Loucy (cell line): ENCODE measurements at regions not wholly inside any gene's neighbourhood (a gene's known extent, or its start where the extent isn't known, plus 50 kb on each side); places are given as distances from the start of the nearest gene placed in this dataset.

Source experiments
- H2AFZ ChIP-seq: fragments of 200-600 bp; sonication (generic); 2 replicates; pipeline ENCODE4 v1.6.0; 2016; ENCODE audit warnings: antibody characterized with exemption, mild to moderate bottlenecking, low read length, moderate library complexity
- H3F3A ChIP-seq: fragments of 200-600 bp; 2 replicates; pipeline ENCODE4 v1.6.0; 2016; ENCODE audit warnings: antibody characterized with exemption, low read depth, mild to moderate bottlenecking
- H3K27me3 ChIP-seq: fragments of 200-600 bp; sonication (generic); 2 replicates; pipeline ENCODE4 v1.6.1; 2014; ENCODE audit warnings: low read length, mild to moderate bottlenecking; ENCODE audit not compliant: insufficient read depth, poor library complexity, severe bottlenecking
- H3K36me3 ChIP-seq: fragments of 200-600 bp; sonication (generic); 2 replicates; pipeline ENCODE4 v1.6.1; 2016; ENCODE audit warnings: low read length; ENCODE audit not compliant: insufficient read depth
- H3K4me1 ChIP-seq: fragments of 200-600 bp; sonication (generic); 2 replicates; pipeline ENCODE4 v1.5.1; 2014; ENCODE audit warnings: low read length, mild to moderate bottlenecking; ENCODE audit not compliant: insufficient read depth, poor library complexity, severe bottlenecking
- H3K4me2 ChIP-seq: fragments of 200-600 bp; sonication (generic); 2 replicates; pipeline ENCODE4 v1.6.0; 2014; ENCODE audit warnings: antibody characterized with exemption, low read length, low read depth, mild to moderate bottlenecking; ENCODE audit not compliant: poor library complexity, severe bottlenecking
- H3K4me3 ChIP-seq: fragments of 200-600 bp; sonication (generic); 2 replicates; pipeline ENCODE4 v1.5.1; 2014; ENCODE audit warnings: low read length, mild to moderate bottlenecking, mixed read lengths; ENCODE audit not compliant: poor library complexity, severe bottlenecking
- H3K79me2 ChIP-seq: fragments of 200-600 bp; sonication (generic); 2 replicates; pipeline ENCODE4 v1.6.1; 2014; ENCODE audit warnings: low read length; ENCODE audit not compliant: insufficient read depth
- H3K9ac ChIP-seq: fragments of 200-600 bp; sonication (generic); 2 replicates; pipeline ENCODE4 v1.6.0; 2014; ENCODE audit warnings: mild to moderate bottlenecking, low read depth, low read length, moderate library complexity; ENCODE audit not compliant: poor library complexity, severe bottlenecking
- H3K9me2 ChIP-seq: fragments of 200-600 bp; sonication (generic); replicated peaks from 2 replicates; pipeline ENCODE4 v1.6.1; 2016; ENCODE audit warnings: low read depth, low read length, mixed read lengths
- H3K9me3 ChIP-seq: fragments of 200-600 bp; sonication (generic); 2 replicates; pipeline ENCODE4 v1.6.1; 2014; ENCODE audit warnings: mild to moderate bottlenecking, antibody characterized with exemption, low read length, low read depth; ENCODE audit not compliant: insufficient read depth
- H4K20me1 ChIP-seq: fragments of 200-600 bp; sonication (generic); 2 replicates; pipeline ENCODE4 v1.6.0; 2014; ENCODE audit warnings: antibody characterized with exemption, low read length, mild to moderate bottlenecking; ENCODE audit not compliant: insufficient read depth, poor library complexity, severe bottlenecking
- EZH2phosphoT487 ChIP-seq: fragments of 200-600 bp; IDR thresholded peaks from 2 replicates; pipeline ENCODE4 v1.6.1; 2018; ENCODE audit warnings: antibody characterized with exemption, mild to moderate bottlenecking, moderate library complexity, borderline replicate concordance
- TF ChIP-seq, protein P1 (sequence below): fragments of 200-600 bp; sonication (generic); conservative IDR thresholded peaks from 2 replicates; pipeline ENCODE4 v1.5.1; 2014; ENCODE audit warnings: mild to moderate bottlenecking, antibody characterized with exemption, low read length

DNA sequence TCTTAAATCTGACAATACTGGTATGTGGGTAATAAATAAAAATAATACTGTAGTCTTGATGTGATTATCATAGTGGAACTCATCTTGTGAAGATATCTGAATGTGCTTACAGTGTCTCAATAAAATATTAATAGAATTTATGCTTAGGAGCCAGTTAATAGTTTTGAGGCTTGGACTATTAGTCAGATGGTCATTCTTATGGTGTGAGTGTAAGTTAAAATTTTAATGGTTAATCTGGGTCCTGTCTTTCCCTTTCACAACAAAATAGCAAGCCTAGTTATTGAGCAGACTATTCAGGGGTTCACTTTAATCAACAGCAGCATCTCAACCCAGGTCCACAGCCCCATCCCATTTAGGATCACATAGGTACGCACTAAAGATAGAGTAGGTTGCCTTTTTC is 138.9 kb downstream of the HAUS1 start:
- no peaks in the 10 kb centered on the region for H3K9me2 ChIP-seq
- H3K9ac ChIP-seq = no peak overlapping the region
- H3K4me3 ChIP-seq = no peak overlapping the region
- H4K20me1 ChIP-seq = peaks cover 3% of the 10 kb centered on the region
- no peaks in the 10 kb centered on the region for H3K27me3 ChIP-seq
- H3K4me1 ChIP-seq = no peaks in the 10 kb centered on the region
- no peaks in the 10 kb centered on the region for H3F3A ChIP-seq
- H3K9me3 ChIP-seq = no peaks in the 10 kb centered on the region
- no peak overlapping the region for H2AFZ ChIP-seq
- no peak overlapping the region for H3K4me2 ChIP-seq
- TF ChIP-seq EZH2phosphoT487 = no peak
- TF ChIP-seq, protein P1, sequence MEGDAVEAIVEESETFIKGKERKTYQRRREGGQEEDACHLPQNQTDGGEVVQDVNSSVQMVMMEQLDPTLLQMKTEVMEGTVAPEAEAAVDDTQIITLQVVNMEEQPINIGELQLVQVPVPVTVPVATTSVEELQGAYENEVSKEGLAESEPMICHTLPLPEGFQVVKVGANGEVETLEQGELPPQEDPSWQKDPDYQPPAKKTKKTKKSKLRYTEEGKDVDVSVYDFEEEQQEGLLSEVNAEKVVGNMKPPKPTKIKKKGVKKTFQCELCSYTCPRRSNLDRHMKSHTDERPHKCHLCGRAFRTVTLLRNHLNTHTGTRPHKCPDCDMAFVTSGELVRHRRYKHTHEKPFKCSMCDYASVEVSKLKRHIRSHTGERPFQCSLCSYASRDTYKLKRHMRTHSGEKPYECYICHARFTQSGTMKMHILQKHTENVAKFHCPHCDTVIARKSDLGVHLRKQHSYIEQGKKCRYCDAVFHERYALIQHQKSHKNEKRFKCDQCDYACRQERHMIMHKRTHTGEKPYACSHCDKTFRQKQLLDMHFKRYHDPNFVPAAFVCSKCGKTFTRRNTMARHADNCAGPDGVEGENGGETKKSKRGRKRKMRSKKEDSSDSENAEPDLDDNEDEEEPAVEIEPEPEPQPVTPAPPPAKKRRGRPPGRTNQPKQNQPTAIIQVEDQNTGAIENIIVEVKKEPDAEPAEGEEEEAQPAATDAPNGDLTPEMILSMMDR = no peak
- H3K36me3 ChIP-seq = no peaks in the 10 kb centered on the region; the same call in 1 of the 2 replicates
- peaks cover 55% of the 10 kb centered on the region for H3K79me2 ChIP-seq

DNA sequence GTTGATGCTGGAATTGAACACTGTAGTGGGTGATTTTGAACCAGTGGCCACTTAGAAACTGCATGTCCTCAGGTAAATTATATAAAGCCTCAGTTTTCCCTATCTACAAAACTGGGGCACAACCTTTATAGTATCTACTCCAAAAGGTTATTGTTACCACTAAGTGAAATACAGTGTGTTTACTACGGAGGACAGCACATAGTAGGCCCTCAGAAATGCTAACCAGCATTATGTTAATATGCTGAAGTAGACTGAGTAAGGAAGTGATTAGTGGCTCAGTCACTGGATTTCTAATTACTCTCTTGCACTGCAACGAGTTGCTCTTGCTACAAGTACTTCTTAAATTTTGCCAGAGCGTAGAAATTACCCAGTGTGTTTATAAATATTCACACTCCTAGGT is 139.5 kb downstream of the HAUS1 start:
- Histone ChIP-seq H2AFZ (no peak overlapping the region), H3F3A (no peaks in the 10 kb centered on the region), H3K9me2 (no peaks in the 10 kb centered on the region), H3K4me1 (no peaks in the 10 kb centered on the region), H3K79me2 (peaks cover 60% of the 10 kb centered on the region), H3K9ac (no peak overlapping the region), H4K20me1 (peaks cover 3% of the 10 kb centered on the region), H3K36me3 (no peaks in the 10 kb centered on the region; the same call in 1 of the 2 replicates), H3K4me3 (no peak overlapping the region), H3K27me3 (no peaks in the 10 kb centered on the region), H3K9me3 (no peaks in the 10 kb centered on the region), H3K4me2 (no peak overlapping the region)
- TF ChIP-seq, protein P1 = no peak
- TF ChIP-seq EZH2phosphoT487 = no peak

DNA sequence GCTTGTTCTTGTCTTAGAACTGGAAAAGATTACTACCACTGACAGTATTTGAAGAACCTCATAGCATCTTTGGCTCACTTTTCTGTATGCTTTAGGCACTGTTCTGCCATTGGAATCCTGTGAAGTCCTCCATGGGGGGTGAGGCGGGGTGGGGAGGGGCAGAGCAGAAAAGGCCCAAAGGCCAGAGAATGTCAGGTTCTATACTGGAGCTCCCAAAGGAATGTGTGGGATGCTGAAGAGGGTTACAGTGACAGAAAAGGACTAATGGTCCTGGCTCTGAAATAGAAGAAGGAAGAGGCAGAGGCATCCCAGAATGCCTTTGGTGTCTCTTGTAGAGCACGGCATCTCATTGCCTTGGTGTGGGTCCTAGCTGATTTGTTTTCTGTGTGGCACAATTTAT is 141.9 kb downstream of the HAUS1 start:
- peaks cover 16% of the 10 kb centered on the region for H3K4me1 ChIP-seq
- no peak overlapping the region for H2AFZ ChIP-seq
- no peaks in the 10 kb centered on the region for H3K9me3 ChIP-seq
- H3K4me2 ChIP-seq = no peak overlapping the region
- TF ChIP-seq EZH2phosphoT487 = no peak
- TF ChIP-seq, protein P1 = no peak
- peaks cover 8% of the 10 kb centered on the region for H4K20me1 ChIP-seq
- 0 out of 2 replicates have a peak, but pooled peaks cover 5% of the 10 kb centered on the region for H3F3A ChIP-seq
- no peaks in the 10 kb centered on the region for H3K9me2 ChIP-seq
- peaks cover 77% of the 10 kb centered on the region for H3K79me2 ChIP-seq
- H3K9ac ChIP-seq = no peak overlapping the region
- H3K27me3 ChIP-seq = no peaks in the 10 kb centered on the region
- H3K36me3 ChIP-seq = no peaks in the 10 kb centered on the region; the same call in 1 of the 2 replicates
- no peak overlapping the region for H3K4me3 ChIP-seq
